Hepatocyte (in vitro differentiated cells): ENCODE measurements at regions not wholly inside any gene's neighbourhood (a gene's known extent, or its start where the extent isn't known, plus 50 kb on each side); places are given as distances from the start of the nearest gene placed in this dataset.

Experiments
- EZH2 ChIP-seq: fragments of 200-600 bp; sonication (generic); IDR thresholded peaks from 2 replicates; pipeline ENCODE4 v1.6.1; 2016; ENCODE audit warnings: antibody characterized with exemption, mild to moderate bottlenecking, borderline replicate concordance
- EZH2phosphoT487 ChIP-seq: fragments of 200-600 bp; sonication (generic); IDR thresholded peaks from one replicate; pipeline ENCODE4 v1.6.1; 2018; ENCODE audit warnings: antibody characterized with exemption, mild to moderate bottlenecking, low read depth, moderate library complexity; ENCODE audit not compliant: unreplicated experiment, severe bottlenecking
- TF ChIP-seq, protein P1 (sequence below): fragments of 200-600 bp; sonication (generic); IDR thresholded peaks from 2 replicates; pipeline ENCODE4 v1.5.1; 2016; ENCODE audit warnings: antibody characterized with exemption, mild to moderate bottlenecking; ENCODE audit not compliant: poor library complexity

DNA sequence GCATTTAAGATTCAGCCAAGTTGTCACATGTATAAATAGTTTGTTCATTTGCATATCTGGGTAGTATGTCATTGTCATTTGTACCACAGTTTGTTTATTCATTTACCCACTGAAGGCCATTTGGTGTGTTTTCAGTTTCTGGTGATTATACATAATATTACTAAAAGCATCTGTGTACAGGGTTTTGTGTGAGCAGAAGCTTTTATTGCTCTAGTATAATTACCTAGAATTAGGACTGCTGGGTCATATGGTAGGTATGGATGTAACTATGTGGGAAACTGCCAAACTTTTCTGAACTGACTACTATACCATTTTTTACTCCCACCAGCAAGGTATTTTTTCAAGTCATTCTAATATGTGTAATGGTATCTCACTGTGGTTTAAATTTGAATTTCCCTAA, 584.0 kb upstream of the GHITM start:
- TF ChIP-seq EZH2phosphoT487: no peak
- TF ChIP-seq, protein P1, sequence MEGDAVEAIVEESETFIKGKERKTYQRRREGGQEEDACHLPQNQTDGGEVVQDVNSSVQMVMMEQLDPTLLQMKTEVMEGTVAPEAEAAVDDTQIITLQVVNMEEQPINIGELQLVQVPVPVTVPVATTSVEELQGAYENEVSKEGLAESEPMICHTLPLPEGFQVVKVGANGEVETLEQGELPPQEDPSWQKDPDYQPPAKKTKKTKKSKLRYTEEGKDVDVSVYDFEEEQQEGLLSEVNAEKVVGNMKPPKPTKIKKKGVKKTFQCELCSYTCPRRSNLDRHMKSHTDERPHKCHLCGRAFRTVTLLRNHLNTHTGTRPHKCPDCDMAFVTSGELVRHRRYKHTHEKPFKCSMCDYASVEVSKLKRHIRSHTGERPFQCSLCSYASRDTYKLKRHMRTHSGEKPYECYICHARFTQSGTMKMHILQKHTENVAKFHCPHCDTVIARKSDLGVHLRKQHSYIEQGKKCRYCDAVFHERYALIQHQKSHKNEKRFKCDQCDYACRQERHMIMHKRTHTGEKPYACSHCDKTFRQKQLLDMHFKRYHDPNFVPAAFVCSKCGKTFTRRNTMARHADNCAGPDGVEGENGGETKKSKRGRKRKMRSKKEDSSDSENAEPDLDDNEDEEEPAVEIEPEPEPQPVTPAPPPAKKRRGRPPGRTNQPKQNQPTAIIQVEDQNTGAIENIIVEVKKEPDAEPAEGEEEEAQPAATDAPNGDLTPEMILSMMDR: no peak
- TF ChIP-seq EZH2: no peak
